Activated CD8-positive, alpha-beta memory T cell treated with anti-CD3 and anti-CD28 coated beads for 1 hour (primary cell): ENCODE measurements at regions not wholly inside any gene's neighbourhood (a gene's known extent, or its start where the extent isn't known, plus 50 kb on each side); places are given as distances from the start of the nearest gene placed in this dataset.

ENCODE experiments used
- DNase-seq, 2 donors: peaks; one replicate each; pipeline ENCODE4 v3.0.0-alpha.2; 2020; ENCODE audit warnings: low read depth in 1 of 2; ENCODE audit errors: extremely low read depth in 1 of 2

- no peak for DNase-seq
These were observed 230.2 kb downstream of the LMO4 start for GRCh38 chr1:87558921-87559320.

- DNase-seq: no peak
These were observed 231.5 kb downstream of the LMO4 start for GRCh38 chr1:87560137-87560536.

GRCh38 chr1:87560601-87561360 lies 232.1 kb downstream of the LMO4 start:
- DNase-seq: no peak

GRCh38 chr1:87563211-87563610 lies 234.5 kb downstream of the LMO4 start:
- no peak for DNase-seq

- no peak for DNase-seq
These were observed 237.2 kb downstream of the LMO4 start for GRCh38 chr1:87565861-87566260.

GRCh38 chr1:87568005-87568404 lies 239.3 kb downstream of the LMO4 start:
- DNase-seq: no peak

GRCh38 chr1:87568911-87569310 lies 240.2 kb downstream of the LMO4 start:
- DNase-seq: no peak

GRCh38 chr1:87572008-87572407 lies 243.3 kb downstream of the LMO4 start:
- no peak for DNase-seq

GRCh38 chr1:87572891-87573290 lies 244.2 kb downstream of the LMO4 start:
- no peak for DNase-seq

GRCh38 chr1:87575528-87575927 lies 246.8 kb downstream of the LMO4 start:
- no peak for DNase-seq

- DNase-seq: no peak
These were observed 249.8 kb downstream of the LMO4 start for GRCh38 chr1:87578464-87578863.

GRCh38 chr1:87583459-87583858 lies 254.8 kb downstream of the LMO4 start:
- no peak for DNase-seq

GRCh38 chr1:87584586-87584985 lies 255.9 kb downstream of the LMO4 start:
- no peak for DNase-seq

GRCh38 chr1:87586501-87586900 lies 257.8 kb downstream of the LMO4 start:
- DNase-seq: no peak

- DNase-seq: no peak
These were observed 259.8 kb downstream of the LMO4 start for GRCh38 chr1:87588495-87588894.

- DNase-seq: no peak
These were observed 262.8 kb downstream of the LMO4 start for GRCh38 chr1:87591492-87591891.

- DNase-seq: no peak
These were observed 263.5 kb downstream of the LMO4 start for GRCh38 chr1:87592156-87592555.

GRCh38 chr1:87594736-87595383 lies 266.2 kb downstream of the LMO4 start:
- DNase-seq: no peak

GRCh38 chr1:87595384-87595781 lies 266.7 kb downstream of the LMO4 start:
- DNase-seq: no peak

GRCh38 chr1:87598429-87598828 lies 269.7 kb downstream of the LMO4 start:
- no peak for DNase-seq

- DNase-seq: no peak
These were observed 270.9 kb downstream of the LMO4 start for GRCh38 chr1:87599569-87599968.

- no peak for DNase-seq
These were observed 271.6 kb downstream of the LMO4 start for GRCh38 chr1:87600055-87600850.
